ENCODE measurements at regions not wholly inside any gene's neighbourhood (a gene's known extent, or its start where the extent isn't known, plus 50 kb on each side); places are given as distances from the start of the nearest gene placed in this dataset.

GRCh38 chr1:55313903-55314302 is 98.7 kb upstream of the USP24 start:
- no peaks in the 10 kb centered on the region for H3K27me3 ChIP-seq
- no peaks in the 10 kb centered on the region for H3K36me3 ChIP-seq
- no peaks in the 10 kb centered on the region for H3K9me3 ChIP-seq
- H3K4me1 ChIP-seq: no peaks in the 10 kb centered on the region
- no peak for DNase-seq
- H3K4me3 ChIP-seq (ENCODE audit: low read depth, low read length): no peak overlapping the region
- TF ChIP-seq CTCF (IDR thresholded peaks at IDR 0.05; ENCODE audit: low read depth, low read length): no peak

- Histone ChIP-seq H3K9me3 (no peaks in the 10 kb centered on the region), H3K36me3 (no peaks in the 10 kb centered on the region), H3K4me1 (no peaks in the 10 kb centered on the region), H3K27me3 (no peaks in the 10 kb centered on the region), H3K4me3 (ENCODE audit: low read depth, low read length) (no peak overlapping the region)
- no peak for DNase-seq
- TF ChIP-seq CTCF (IDR thresholded peaks at IDR 0.05; ENCODE audit: low read depth, low read length): no peak
Measured at GRCh38 chr1:55311979-55312378, 96.8 kb upstream of the USP24 start.

GRCh38 chr1:55311057-55311641 is 96.0 kb upstream of the USP24 start:
- no peak for DNase-seq
- Histone ChIP-seq H3K36me3 (no peaks in the 10 kb centered on the region), H3K4me1 (no peaks in the 10 kb centered on the region), H3K4me3 (ENCODE audit: low read depth, low read length) (no peak overlapping the region), H3K9me3 (no peaks in the 10 kb centered on the region), H3K27me3 (no peaks in the 10 kb centered on the region)
- no peak for TF ChIP-seq CTCF (IDR thresholded peaks at IDR 0.05; ENCODE audit: low read depth, low read length)

- H3K4me3 ChIP-seq (ENCODE audit: low read depth, low read length): no peak overlapping the region
- DNase-seq: no peak
- no peaks in the 10 kb centered on the region for H3K36me3 ChIP-seq
- H3K9me3 ChIP-seq: no peaks in the 10 kb centered on the region
- H3K27me3 ChIP-seq: no peaks in the 10 kb centered on the region
- no peaks in the 10 kb centered on the region for H3K4me1 ChIP-seq
- no peak for TF ChIP-seq CTCF (IDR thresholded peaks at IDR 0.05; ENCODE audit: low read depth, low read length)
Measured at GRCh38 chr1:55310505-55310971, 95.4 kb upstream of the USP24 start.

- Histone ChIP-seq H3K36me3 (no peaks in the 10 kb centered on the region), H3K27me3 (no peaks in the 10 kb centered on the region), H3K4me3 (ENCODE audit: low read depth, low read length) (no peak overlapping the region), H3K4me1 (no peaks in the 10 kb centered on the region), H3K9me3 (no peaks in the 10 kb centered on the region)
- no peak for TF ChIP-seq CTCF (IDR thresholded peaks at IDR 0.05; ENCODE audit: low read depth, low read length)
- DNase-seq: no peak
Measured at GRCh38 chr1:55309786-55310504, 94.8 kb upstream of the USP24 start.

GRCh38 chr1:55309053-55309452 is 93.9 kb upstream of the USP24 start:
- Histone ChIP-seq H3K4me1 (no peaks in the 10 kb centered on the region), H3K36me3 (no peaks in the 10 kb centered on the region), H3K4me3 (ENCODE audit: low read depth, low read length) (no peak overlapping the region), H3K27me3 (no peaks in the 10 kb centered on the region), H3K9me3 (no peaks in the 10 kb centered on the region)
- TF ChIP-seq CTCF (IDR thresholded peaks at IDR 0.05; ENCODE audit: low read depth, low read length): no peak
- no peak for DNase-seq
